ENCODE measurements at regions not wholly inside any gene's neighbourhood (a gene's known extent, or its start where the extent isn't known, plus 50 kb on each side); places are given as distances from the start of the nearest gene placed in this dataset.

GRCh38 chr2:238629064-238629463, 202.3 kb downstream of the ASB1 start:
- DNase-seq: no peak
- intact Hi-C loops (cut with DNase I): no loop called here
- WGBS, 2 donors: 82 to 84% methylated on average over 7 of the region's 8 CpGs

GRCh38 chr2:238631491-238632180, 204.9 kb downstream of the ASB1 start:
- no peak for DNase-seq
- Histone ChIP-seq H3K27ac (no peak overlapping the region), H3K4me1 (no peaks in the 10 kb centered on the region), H3K4me3 (no peak overlapping the region), H3K36me3 (no peaks in the 10 kb centered on the region), H3K27me3 (no peaks in the 10 kb centered on the region), H3K9me3 (no peaks in the 10 kb centered on the region)
- intact Hi-C loops (cut with DNase I): no loop called here
- TF ChIP-seq CTCF (IDR thresholded peaks at IDR 0.05) (no peak), POLR2A (IDR thresholded peaks at IDR 0.05) (no peak)
- 78 to 87% methylated on average over 11 to 12 of the region's 15 CpGs for WGBS, 2 donors

More at GRCh38 chr2:238629064-238629463, 202.3 kb downstream of the ASB1 start:
- no peak overlapping the region for H3K4me3 ChIP-seq
- TF ChIP-seq CTCF (IDR thresholded peaks at IDR 0.05): no peak
- no peak for TF ChIP-seq POLR2A (IDR thresholded peaks at IDR 0.05)
- no peaks in the 10 kb centered on the region for H3K36me3 ChIP-seq
- peaks cover 0 to under 1% (median 0%) of the 10 kb centered on the region in 3 donors for H3K9me3 ChIP-seq
- H3K4me1 ChIP-seq: no peaks in the 10 kb centered on the region
- no peak overlapping the region for H3K27ac ChIP-seq
- no peaks in the 10 kb centered on the region for H3K27me3 ChIP-seq

GRCh38 chr2:238632181-238633060, 205.7 kb downstream of the ASB1 start:
- TF ChIP-seq POLR2A (IDR thresholded peaks at IDR 0.05): no peak
- TF ChIP-seq CTCF (IDR thresholded peaks at IDR 0.05): no peak
- Histone ChIP-seq H3K27ac (no peak overlapping the region), H3K4me1 (no peaks in the 10 kb centered on the region), H3K9me3 (no peaks in the 10 kb centered on the region), H3K36me3 (no peaks in the 10 kb centered on the region), H3K4me3 (no peak overlapping the region), H3K27me3 (no peaks in the 10 kb centered on the region)
- 82 to 88% methylated on average over 8 to 12 of the region's 26 CpGs for WGBS, 2 donors
- intact Hi-C loops (cut with DNase I): no loop called here
- DNase-seq: no peak

- Histone ChIP-seq H3K27me3 (no peaks in the 10 kb centered on the region), H3K27ac (no peak overlapping the region), H3K4me3 (no peak overlapping the region), H3K4me1 (no peaks in the 10 kb centered on the region), H3K36me3 (no peaks in the 10 kb centered on the region), H3K9me3 (no peaks in the 10 kb centered on the region)
- no peak for DNase-seq
- TF ChIP-seq CTCF (IDR thresholded peaks at IDR 0.05) (no peak), POLR2A (IDR thresholded peaks at IDR 0.05) (no peak)
- intact Hi-C loops (cut with DNase I): no loop called here
- 82 to 85% methylated on average over 41 of the region's 41 CpGs for WGBS, 2 donors
Measured at GRCh38 chr2:238633426-238634328, 206.9 kb downstream of the ASB1 start.
